RPMI7951 (cell line): ENCODE measurements at regions not wholly inside any gene's neighbourhood (a gene's known extent, or its start where the extent isn't known, plus 50 kb on each side); places are given as distances from the start of the nearest gene placed in this dataset.
"Not testable (repeated sequence)": the region's sequence is repeated elsewhere in the genome, so short reads cannot be mapped to it uniquely, and the experiment has no call there.

Experiments
- DNase-seq: peaks from one replicate; pipeline ENCODE4 v3.0.0-alpha.2; 2012; ENCODE audit warnings: low read depth

- peak; percentile 3 for DNase-seq
Observed at GRCh38 chr5:130836729-130837649, 328.1 kb downstream of the HINT1 start.

DNA sequence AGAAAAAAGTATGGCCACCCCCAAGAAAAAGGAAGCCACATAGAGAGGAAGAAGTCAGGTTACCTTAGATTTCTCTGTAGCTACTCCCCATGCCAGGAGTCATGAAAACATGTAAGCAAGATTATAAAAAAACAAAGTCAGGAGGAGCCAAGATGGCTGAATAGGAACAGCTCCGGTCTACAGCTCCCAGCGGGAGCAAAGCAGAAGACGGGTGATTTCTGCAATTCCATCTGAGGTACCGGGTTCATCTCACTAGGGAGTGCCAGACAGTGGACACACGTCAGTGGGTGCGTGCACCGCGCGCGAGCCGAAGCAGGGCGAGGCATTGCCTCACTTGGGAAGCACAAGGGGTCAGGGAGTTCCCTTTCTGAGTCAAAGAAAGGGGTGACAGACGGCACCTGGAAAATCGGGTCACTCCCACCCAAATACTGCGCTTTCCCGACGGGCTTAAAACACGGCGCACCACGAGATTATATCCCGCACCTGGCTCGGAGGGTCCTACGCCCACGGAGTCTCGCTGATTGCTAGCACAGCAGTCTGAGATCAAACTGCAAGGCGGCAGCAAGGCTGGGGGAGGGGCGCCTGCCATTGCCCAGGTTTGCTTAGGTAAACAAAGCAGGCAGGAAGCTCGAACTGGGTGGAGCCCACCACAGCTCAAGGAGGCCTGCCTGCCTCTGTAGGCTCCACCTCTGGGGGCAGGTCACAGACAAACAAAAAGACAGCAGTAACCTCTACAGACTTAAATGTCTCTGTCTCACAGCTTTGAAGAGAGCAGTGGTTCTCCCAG lies 347.3 kb downstream of the HINT1 start:
- DNase-seq, result not testable (repeated sequence)

DNA sequence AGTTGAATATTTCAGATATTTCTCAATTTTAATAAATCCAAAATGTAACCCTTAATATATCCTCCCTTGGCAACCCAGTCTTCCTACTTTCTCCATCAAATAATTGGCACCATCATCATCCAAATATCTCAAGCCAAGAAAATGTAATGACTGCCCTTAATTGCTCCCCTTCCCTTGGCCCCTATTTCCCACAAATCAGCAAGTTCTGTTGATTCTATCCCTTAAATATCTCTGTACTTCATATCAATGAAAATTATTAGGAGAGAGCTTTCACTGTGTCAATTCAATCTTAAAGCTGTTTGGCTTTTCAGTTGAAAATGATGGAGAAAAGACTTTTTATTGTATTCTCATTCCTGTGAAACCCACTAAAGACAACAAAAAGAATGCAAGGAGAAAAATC lies 349.8 kb downstream of the HINT1 start:
- DNase-seq, result no peak

GRCh38 chr5:130808691-130809090 lies 356.4 kb downstream of the HINT1 start:
- DNase-seq, result no peak

DNA sequence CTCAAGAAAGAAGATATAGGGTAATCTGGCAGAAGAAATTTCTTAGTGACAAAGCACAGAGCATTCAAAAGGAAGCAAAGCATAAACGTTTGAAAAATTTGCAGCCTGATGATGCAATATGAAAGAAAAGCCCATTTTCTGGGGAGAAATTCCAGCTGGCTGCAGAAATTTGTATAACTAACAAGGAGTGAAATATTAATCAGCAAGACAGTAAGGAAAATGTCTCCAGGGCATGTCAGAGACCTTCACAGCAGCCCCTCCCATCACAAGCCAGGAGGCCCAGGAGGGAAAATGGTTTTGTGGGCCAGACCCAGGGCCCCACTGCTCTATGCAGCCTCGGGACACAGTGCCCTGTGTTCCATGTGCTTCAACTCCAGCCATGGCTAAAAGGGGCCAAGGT lies 359.4 kb downstream of the HINT1 start:
- no peak for DNase-seq

GRCh38 chr5:130805036-130805435 lies 360.0 kb downstream of the HINT1 start:
- no peak for DNase-seq

GRCh38 chr5:130801963-130802362 lies 363.1 kb downstream of the HINT1 start:
- no peak for DNase-seq

GRCh38 chr5:130799015-130799414 lies 366.0 kb downstream of the HINT1 start:
- no peak for DNase-seq

- no peak for DNase-seq
Observed at GRCh38 chr5:130797303-130797702, 367.8 kb downstream of the HINT1 start.

DNA sequence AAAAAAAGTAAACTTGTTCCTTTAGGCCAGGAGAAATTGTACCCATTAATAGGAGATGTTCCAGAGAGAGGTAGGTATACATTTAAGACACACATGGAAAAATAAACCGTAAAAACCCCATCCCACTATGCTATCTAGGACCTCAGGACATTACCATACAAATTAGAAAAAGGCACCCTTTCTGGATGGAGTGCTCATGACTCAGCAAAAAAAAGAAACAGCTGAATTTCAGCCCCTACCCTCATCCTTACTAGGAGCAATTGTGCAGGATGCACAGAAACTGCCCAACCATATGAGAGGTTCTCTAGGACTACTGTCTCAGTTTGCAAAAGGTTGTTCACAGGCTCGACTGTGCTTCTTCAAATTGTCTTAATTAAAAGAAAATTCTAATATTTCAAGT lies 368.2 kb downstream of the HINT1 start:
- DNase-seq, result no peak

DNA sequence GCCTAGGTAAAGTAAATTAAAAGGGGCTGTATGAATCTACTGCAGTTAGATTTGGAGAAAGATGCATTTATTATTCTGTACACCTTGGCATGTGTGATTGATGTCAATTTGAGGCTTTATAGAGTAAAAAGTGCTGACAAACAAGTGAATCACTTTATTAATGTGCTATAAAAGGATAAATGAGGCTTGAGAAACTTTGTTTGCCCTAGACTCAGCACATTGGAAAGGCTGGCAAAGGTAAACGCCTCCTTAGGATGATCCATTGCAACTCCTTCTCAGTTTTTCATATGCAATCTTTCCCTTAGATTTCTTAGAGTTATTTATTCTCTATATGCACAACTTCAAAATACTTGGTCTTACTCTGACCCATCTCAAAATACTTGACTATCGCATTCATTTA lies 369.0 kb downstream of the HINT1 start:
- DNase-seq, result no peak

DNA sequence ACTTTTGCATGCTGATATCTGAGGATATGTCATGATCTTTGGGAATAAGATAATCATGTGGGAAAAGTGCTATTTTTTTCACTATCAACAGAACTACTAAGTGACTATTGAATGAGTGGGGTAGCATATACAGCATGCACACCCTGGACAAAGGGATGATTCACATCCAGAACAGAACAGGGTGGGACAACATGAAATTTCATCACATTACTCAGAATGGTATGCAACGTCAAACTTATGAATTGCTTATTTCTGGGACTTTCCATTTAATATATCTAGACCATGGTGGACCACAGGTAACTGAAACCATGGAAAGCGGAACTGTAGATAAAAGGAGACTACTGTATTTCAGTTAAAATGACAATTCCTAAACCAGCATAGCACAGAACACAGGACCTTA lies 370.0 kb downstream of the HINT1 start:
- DNase-seq, result no peak

GRCh38 chr5:130777794-130778193 lies 387.3 kb downstream of the HINT1 start:
- DNase-seq, result no peak

DNA sequence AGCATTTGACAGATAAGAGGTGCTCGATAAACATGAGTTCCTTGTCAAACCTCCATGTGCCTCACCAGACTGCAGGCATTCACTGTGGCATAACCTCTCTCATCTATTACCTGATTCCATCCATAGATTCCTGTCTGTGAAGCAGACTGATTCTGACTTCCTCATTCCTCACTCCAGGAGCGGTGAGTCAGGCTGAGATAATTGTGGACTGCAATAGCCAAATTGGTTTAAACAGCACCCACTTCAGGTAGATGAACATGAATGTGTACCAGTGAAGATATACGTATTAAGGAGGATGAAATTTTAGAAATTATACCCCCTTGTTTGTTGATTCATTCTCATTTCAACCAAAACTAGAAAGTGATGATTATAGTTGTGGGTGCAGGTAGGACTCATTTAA lies 391.2 kb downstream of the HINT1 start:
- no peak for DNase-seq

DNA sequence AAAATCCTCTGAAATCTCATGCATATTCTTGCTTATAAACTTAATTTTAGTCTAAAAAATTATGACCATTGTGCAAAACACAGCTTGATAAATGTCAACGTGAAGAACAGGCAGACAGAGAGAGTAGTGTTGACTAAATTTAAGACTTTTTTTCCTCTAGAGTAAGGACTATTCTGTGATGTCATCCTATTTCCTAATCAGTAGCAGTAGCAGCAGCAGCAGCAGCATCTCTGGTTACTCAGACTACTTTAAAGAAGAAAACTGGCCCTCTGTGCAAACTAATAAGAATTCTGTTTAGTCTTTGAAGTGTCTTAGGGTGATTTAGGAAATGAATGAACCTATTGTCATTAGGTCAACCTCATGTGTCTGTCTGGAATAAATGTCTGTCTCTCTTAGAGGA lies 403.0 kb downstream of the HINT1 start:
- DNase-seq, result no peak

- no peak for DNase-seq
Observed at GRCh38 chr5:130759061-130759460, 406.0 kb downstream of the HINT1 start.

DNA sequence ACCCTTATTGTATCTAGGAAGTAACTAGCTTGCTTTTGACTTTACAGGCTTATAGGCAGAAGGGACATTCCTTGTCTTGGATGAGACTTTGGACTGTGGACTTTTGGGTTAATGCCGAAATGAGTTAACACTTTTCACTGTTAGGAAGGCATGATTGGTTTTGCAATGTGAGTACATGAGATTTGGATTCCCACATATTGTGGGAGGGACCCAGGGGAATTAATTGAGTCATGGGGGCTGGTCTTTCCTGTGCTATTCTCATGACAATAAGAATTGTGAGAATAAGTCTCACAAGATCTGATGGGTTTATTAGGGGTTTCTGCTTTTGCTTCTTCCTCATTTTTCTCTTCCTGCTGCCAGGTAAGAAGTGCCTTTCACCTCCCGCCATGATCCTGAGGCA lies 417.5 kb downstream of the HINT1 start:
- DNase-seq, result no peak

DNA sequence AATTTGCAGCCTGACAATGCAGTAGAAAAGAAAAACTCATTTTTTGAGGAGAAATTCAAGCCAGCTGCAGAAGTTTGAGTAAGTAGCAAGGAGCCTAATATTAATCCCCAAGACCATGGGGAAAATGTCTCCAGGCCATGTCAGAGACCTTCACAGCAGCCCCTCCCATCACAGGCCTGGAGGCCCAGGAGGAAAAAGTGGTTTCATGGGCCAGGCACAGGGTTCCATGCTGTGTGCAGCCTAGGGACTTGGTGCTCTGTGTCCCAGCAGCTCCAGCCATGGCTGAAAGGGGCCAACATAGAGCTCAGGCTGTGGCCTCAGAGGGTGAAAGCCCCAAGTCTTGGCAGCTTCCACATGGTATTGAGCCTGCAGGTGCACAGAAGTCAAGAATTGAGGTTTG lies 418.4 kb downstream of the HINT1 start:
- DNase-seq, result not testable (repeated sequence)

- DNase-seq, result no peak
Observed at GRCh38 chr5:130743092-130743491, 422.0 kb downstream of the HINT1 start.

- DNase-seq, result no peak
Observed at GRCh38 chr5:130740047-130740569, 424.9 kb downstream of the HINT1 start.

DNA sequence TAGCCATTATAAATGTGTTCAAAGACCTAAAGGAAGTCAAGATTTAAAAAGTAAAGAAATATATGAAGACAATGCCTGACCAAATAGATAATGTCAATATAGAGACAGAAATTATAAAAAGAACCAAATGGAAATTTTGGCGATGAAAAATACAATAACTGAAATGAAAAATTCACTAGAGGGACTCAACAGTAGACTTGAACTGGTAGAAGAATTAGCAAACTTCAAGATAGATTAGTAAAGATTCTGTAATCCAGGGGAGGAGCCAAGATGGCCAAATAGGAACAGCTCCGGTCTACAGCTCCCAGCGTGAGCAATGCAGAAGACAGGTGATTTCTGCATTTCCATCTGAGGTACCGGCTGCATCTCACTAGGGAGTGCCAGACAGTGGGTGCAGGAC lies 433.2 kb downstream of the HINT1 start:
- DNase-seq, result no peak

- DNase-seq, result no peak
Observed at GRCh38 chr5:130729541-130729940, 435.5 kb downstream of the HINT1 start.

DNA sequence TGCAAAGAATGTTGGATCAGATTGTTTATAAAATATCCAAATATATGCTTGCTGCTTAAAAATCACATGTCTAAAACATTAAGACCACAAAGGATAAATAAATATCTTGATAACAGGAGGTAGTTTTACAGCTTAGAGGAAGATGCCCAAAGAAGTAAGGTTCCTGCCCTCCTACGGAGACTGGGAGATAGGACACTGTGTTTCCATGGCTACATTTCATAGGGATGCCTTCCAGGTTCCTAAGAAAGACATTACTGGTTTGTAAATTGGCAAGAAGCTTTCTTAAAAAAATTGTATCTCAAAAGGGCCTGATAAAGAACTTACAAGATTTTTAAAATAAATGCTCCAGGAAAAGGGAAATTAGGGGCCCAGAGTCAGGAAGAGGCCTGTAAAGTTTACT lies 437.2 kb downstream of the HINT1 start:
- DNase-seq, result no peak
